ENCODE measurements at regions not wholly inside any gene's neighbourhood (a gene's known extent, or its start where the extent isn't known, plus 50 kb on each side); places are given as distances from the start of the nearest gene placed in this dataset.
"Not testable (repeated sequence)": the region's sequence is repeated elsewhere in the genome, so short reads cannot be mapped to it uniquely, and the experiment has no call there.

- peak; percentile 41 for DNase-seq (ENCODE audit: low spot score)
- ATAC-seq: no peak
- intact Hi-C loops (cut with DNase I): no loop called here
Observed at GRCh38 chr15:25250906-25251622, 187.8 kb downstream of the UBE3A start.

- DNase-seq (ENCODE audit: low spot score) (peak; percentile 25), ATAC-seq (no peak)
- intact Hi-C loops (cut with DNase I): no loop called here
Observed at GRCh38 chr15:25251700-25252390, 187.0 kb downstream of the UBE3A start.

GRCh38 chr15:25253048-25253973 lies 185.5 kb downstream of the UBE3A start:
- ATAC-seq; intact Hi-C loops (cut with DNase I): not testable (repeated sequence)
- peak; percentile 31 for DNase-seq (ENCODE audit: low spot score)

GRCh38 chr15:25268166-25268565 lies 170.7 kb downstream of the UBE3A start:
- intact Hi-C loops (cut with DNase I): no loop called here
- no peak for DNase-seq (ENCODE audit: low spot score)
- no peak for ATAC-seq
